GM12864 (cell line): ENCODE measurements at regions not wholly inside any gene's neighbourhood (a gene's known extent, or its start where the extent isn't known, plus 50 kb on each side); places are given as distances from the start of the nearest gene placed in this dataset.

ENCODE experiments used
- DNase-seq: peaks from one replicate; pipeline ENCODE4 v3.0.0-alpha.2; 2011; ENCODE audit warnings: low read depth
- H3K4me3 ChIP-seq: 2 replicates; pipeline ENCODE4 v1.5.1; 2011; ENCODE audit warnings: mild to moderate bottlenecking, low read depth, low read length, control low read depth
- CTCF ChIP-seq: IDR thresholded peaks from 2 replicates; pipeline ENCODE4 v1.5.1; 2011; ENCODE audit warnings: low read depth, mild to moderate bottlenecking, moderate library complexity, low read length, control low read depth, inconsistent platforms; ENCODE audit errors: missing control alignments

- H3K4me3 ChIP-seq: no peak overlapping the region
- no peak for TF ChIP-seq CTCF
- no peak for DNase-seq
Measured at GRCh38 chr17:56076980-56077379, 76.3 kb upstream of the ANKFN1 start.

GRCh38 chr17:56083475-56083874 is 69.8 kb upstream of the ANKFN1 start:
- no peak for DNase-seq
- no peak overlapping the region for H3K4me3 ChIP-seq
- TF ChIP-seq CTCF: no peak

GRCh38 chr17:56085576-56086267 is 67.6 kb upstream of the ANKFN1 start:
- DNase-seq: no peak
- TF ChIP-seq CTCF: no peak
- H3K4me3 ChIP-seq: no peak overlapping the region

GRCh38 chr17:56087199-56087598 is 66.1 kb upstream of the ANKFN1 start:
- TF ChIP-seq CTCF: no peak
- no peak overlapping the region for H3K4me3 ChIP-seq
- no peak for DNase-seq

- no peak for TF ChIP-seq CTCF
- H3K4me3 ChIP-seq: no peak overlapping the region
- no peak for DNase-seq
Measured at GRCh38 chr17:56096026-56096810, 57.1 kb upstream of the ANKFN1 start.

- no peak overlapping the region for H3K4me3 ChIP-seq
- no peak for TF ChIP-seq CTCF
- DNase-seq: no peak
Measured at GRCh38 chr17:56098746-56099145, 54.5 kb upstream of the ANKFN1 start.
